Thymus (tissue), 11 donors: ENCODE measurements at regions not wholly inside any gene's neighbourhood (a gene's known extent, or its start where the extent isn't known, plus 50 kb on each side); places are given as distances from the start of the nearest gene placed in this dataset.
"Not testable (repeated sequence)": the region's sequence is repeated elsewhere in the genome, so short reads cannot be mapped to it uniquely, and the experiment has no call there.

Experiments
- DNase-seq, 9 donors: peaks; one replicate each; pipeline ENCODE4 v3.0.0-alpha.2; 2013; ENCODE audit warnings: low spot score in 9 of 9, low read depth in 6 of 9, missing footprints in 1 of 9
- H3K27ac ChIP-seq, 2 donors: one replicate each; pipeline ENCODE4 v1.5.1; 2013; ENCODE audit warnings: control low read depth in 1 of 2, low read depth in 1 of 2, low read length in 1 of 2, mild to moderate bottlenecking in 1 of 2, moderate library complexity in 1 of 2
- H3K27me3 ChIP-seq, 2 donors: one replicate each; pipeline ENCODE4 v1.5.1; 2013; ENCODE audit warnings: low read length in 1 of 2; ENCODE audit not compliant: control insufficient read depth in 2 of 2, insufficient read depth in 1 of 2
- H3K36me3 ChIP-seq, 2 donors: one replicate each; pipeline ENCODE4 v1.5.1; 2013; ENCODE audit warnings: low read length in 1 of 2, mild to moderate bottlenecking in 1 of 2, moderate library complexity in 1 of 2; ENCODE audit not compliant: control insufficient read depth in 2 of 2, insufficient read depth in 2 of 2
- H3K4me1 ChIP-seq, 2 donors: one replicate each; pipeline ENCODE4 v1.5.1; 2013; ENCODE audit warnings: low read length in 2 of 2; ENCODE audit not compliant: control insufficient read depth in 2 of 2, insufficient read depth in 2 of 2
- H3K4me3 ChIP-seq, 2 donors: one replicate each; pipeline ENCODE4 v1.5.1; 2013; ENCODE audit warnings: low read length in 2 of 2, control low read depth in 1 of 2, mild to moderate bottlenecking in 1 of 2
- H3K9me3 ChIP-seq, 2 donors: one replicate each; pipeline ENCODE4 v1.5.1; 2013; ENCODE audit warnings: low read length in 1 of 2, mild to moderate bottlenecking in 1 of 2; ENCODE audit not compliant: control insufficient read depth in 2 of 2, insufficient read depth in 1 of 2
- WGBS: extraction: QIAGEN DNeasy Blood & Tissue Kit; methylation state at CpG from one replicate; pipeline ENCODE4 v1.1.7; 2013; 5-methylcytosine and 5-hydroxymethylcytosine counted together
- donor health status: healthy.

- H3K27ac ChIP-seq: no peak overlapping the region
- H3K4me1 ChIP-seq: peaks cover 0 to 8% of the 10 kb centered on the region in 2 donors
- H3K4me3 ChIP-seq: no peak overlapping the region
- H3K9me3 ChIP-seq: no peaks in the 10 kb centered on the region
- WGBS: 95% methylated on average over 5 of the region's 5 CpGs
- H3K27me3 ChIP-seq: no peaks in the 10 kb centered on the region
- DNase-seq: no peak
- no peaks in the 10 kb centered on the region for H3K36me3 ChIP-seq
Measured at GRCh38 chr10:33012306-33012705, 54.3 kb upstream of the ITGB1 start.

- Histone ChIP-seq H3K36me3 (no peaks in the 10 kb centered on the region), H3K4me3 (no peak overlapping the region), H3K4me1 (peaks cover 1 to 15% of the 10 kb centered on the region in 2 donors), H3K27ac (no peak overlapping the region), H3K9me3 (no peaks in the 10 kb centered on the region), H3K27me3 (peaks cover 0 to 5% of the 10 kb centered on the region in 2 donors)
- WGBS: 47% methylated on average over 12 of the region's 12 CpGs
- DNase-seq: peak in 1 of 9 donors; percentile 16
Measured at GRCh38 chr10:33010132-33011037, 52.4 kb upstream of the ITGB1 start.

DNA sequence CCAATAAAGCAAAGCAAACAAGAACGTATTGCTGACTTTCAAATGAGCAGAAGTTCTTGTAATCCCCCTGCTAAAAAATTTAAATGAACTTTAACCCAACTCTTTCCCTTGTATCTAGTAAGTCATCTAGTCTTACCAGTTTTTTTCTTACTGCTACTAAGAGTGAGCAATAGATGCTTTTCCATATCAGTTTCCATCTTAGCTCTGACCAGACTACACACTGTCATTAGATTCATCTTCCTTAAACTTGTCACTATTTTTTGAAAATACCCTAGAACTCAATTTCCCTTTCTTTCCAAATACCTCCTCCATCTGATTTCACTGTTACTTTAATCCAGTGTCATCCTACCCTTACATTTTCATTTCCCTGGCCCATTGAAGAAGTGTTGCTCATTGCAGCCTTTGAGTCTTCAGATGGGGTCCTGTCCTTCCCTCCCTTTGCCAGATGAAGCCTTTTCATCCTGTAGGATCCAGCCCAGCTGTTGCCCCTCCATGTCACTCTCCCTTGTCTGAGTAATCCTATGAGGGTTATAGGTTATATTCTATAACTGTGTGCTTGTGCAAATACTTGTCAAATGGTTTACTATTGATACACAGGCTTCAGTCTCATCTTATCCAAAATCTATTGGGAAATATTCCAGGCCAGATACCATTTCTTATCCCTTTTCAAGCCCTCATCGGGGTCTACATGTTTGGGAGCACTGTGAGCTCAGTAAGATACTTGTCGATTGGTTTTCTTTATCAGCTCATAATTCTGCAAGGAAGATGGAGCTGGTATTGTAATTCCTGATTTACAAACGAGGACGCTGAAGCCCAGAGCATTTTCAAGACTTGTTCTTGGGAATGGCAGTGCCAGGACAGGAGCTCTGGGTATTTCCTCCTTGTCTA is 51.5 kb upstream of the ITGB1 start:
- H3K4me3 ChIP-seq: no peak overlapping the region
- H3K4me1 ChIP-seq: peaks cover 3 to 15% of the 10 kb centered on the region in 2 donors
- no peaks in the 10 kb centered on the region for H3K9me3 ChIP-seq
- WGBS: 78% methylated on average over 5 of the region's 5 CpGs
- peaks cover 0 to 5% of the 10 kb centered on the region in 2 donors for H3K27me3 ChIP-seq
- H3K36me3 ChIP-seq: no peaks in the 10 kb centered on the region
- H3K27ac ChIP-seq: no peak overlapping the region
- DNase-seq: no peak

GRCh38 chr10:33008499-33009243 is 50.6 kb upstream of the ITGB1 start:
- peaks cover 3 to 15% of the 10 kb centered on the region in 2 donors for H3K4me1 ChIP-seq
- peak; percentile 33 to 85 (median 65) for DNase-seq
- no peaks in the 10 kb centered on the region for H3K9me3 ChIP-seq
- 19% methylated on average over 9 of the region's 9 CpGs for WGBS
- H3K36me3 ChIP-seq: no peaks in the 10 kb centered on the region
- H3K4me3 ChIP-seq: peak overlapping the region in 1 of 2 donors; percentile 21
- H3K27me3 ChIP-seq: peaks cover 0 to 5% of the 10 kb centered on the region in 2 donors
- no peak overlapping the region for H3K27ac ChIP-seq

- peaks cover 3 to 15% of the 10 kb centered on the region in 2 donors for H3K4me1 ChIP-seq
- H3K27me3 ChIP-seq, H3K36me3 ChIP-seq, DNase-seq, H3K4me3 ChIP-seq, H3K9me3 ChIP-seq, H3K27ac ChIP-seq: not testable (repeated sequence)
- WGBS: 98% methylated on average over 9 of the region's 9 CpGs
Measured at GRCh38 chr10:33007731-33008381, 49.8 kb upstream of the ITGB1 start.
